Neuronal stem cell (in vitro differentiated cells): ENCODE measurements at regions not wholly inside any gene's neighbourhood (a gene's known extent, or its start where the extent isn't known, plus 50 kb on each side); places are given as distances from the start of the nearest gene placed in this dataset.

ENCODE experiments used
- DNase-seq: peaks from one replicate; pipeline ENCODE4 v3.0.0-alpha.2; 2013; ENCODE audit warnings: low spot score
- H2AFZ ChIP-seq: one replicate; pipeline ENCODE4 v1.6.1; 2013; ENCODE audit warnings: mild to moderate bottlenecking, low read length, inconsistent platforms
- H2AK5ac ChIP-seq: 2 replicates; pipeline ENCODE4 v1.6.1; 2013; ENCODE audit warnings: low read depth, mild to moderate bottlenecking, inconsistent platforms, low read length, moderate library complexity, mixed read lengths
- H2BK120ac ChIP-seq: 2 replicates; pipeline ENCODE4 v1.6.1; 2013; ENCODE audit warnings: low read depth, mild to moderate bottlenecking, inconsistent platforms, low read length, moderate library complexity, mixed read lengths
- H2BK12ac ChIP-seq: one replicate; pipeline ENCODE4 v1.6.1; 2013; ENCODE audit warnings: low read length, inconsistent platforms
- H2BK15ac ChIP-seq: 2 replicates; pipeline ENCODE4 v1.6.1; 2013; ENCODE audit warnings: mild to moderate bottlenecking, low read length, inconsistent platforms, mixed read lengths
- H2BK5ac ChIP-seq: one replicate; pipeline ENCODE4 v1.6.1; 2013; ENCODE audit warnings: inconsistent platforms, mild to moderate bottlenecking, low read length, moderate library complexity
- H3K14ac ChIP-seq: one replicate; pipeline ENCODE4 v1.6.1; 2013; ENCODE audit warnings: low read length, inconsistent platforms
- H3K18ac ChIP-seq: 2 replicates; pipeline ENCODE4 v1.6.1; 2013; ENCODE audit warnings: low read length, inconsistent platforms
- H3K23ac ChIP-seq: 2 replicates; pipeline ENCODE4 v1.6.1; 2013; ENCODE audit warnings: low read depth, mild to moderate bottlenecking, mixed read lengths, low read length, inconsistent platforms; ENCODE audit not compliant: poor library complexity
- H3K27ac ChIP-seq: replicated peaks from 3 replicates; pipeline ENCODE4 v1.5.1; 2013; ENCODE audit warnings: low read length, inconsistent platforms
- H3K27me3 ChIP-seq, 3 experiments: 2 replicates each; pipeline ENCODE4 v1.6.1; 2013; ENCODE audit warnings: low read length in 3 of 3, mild to moderate bottlenecking in 2 of 3, inconsistent platforms in 1 of 3, low read depth in 1 of 3, mixed read lengths in 1 of 3, moderate library complexity in 1 of 3; ENCODE audit not compliant: control insufficient read depth in 3 of 3, insufficient read depth in 3 of 3
- H3K36me3 ChIP-seq, 2 donors: replicated peaks in 1 of 2; 2 replicates each; pipeline ENCODE4 v1.6.1; 2013; ENCODE audit warnings: low read length in 2 of 2; ENCODE audit not compliant: control insufficient read depth in 2 of 2, insufficient read depth in 2 of 2
- H3K4ac ChIP-seq: 2 replicates; pipeline ENCODE4 v1.6.1; 2013; ENCODE audit warnings: inconsistent platforms, mild to moderate bottlenecking, low read length, moderate library complexity
- H3K4me1 ChIP-seq, 2 donors: 1 replicate in 1 of 2; 2 replicates in 1 of 2; pipeline ENCODE4 v1.6.1; 2013; ENCODE audit warnings: low read length in 2 of 2, low read depth in 1 of 2; ENCODE audit not compliant: control insufficient read depth in 2 of 2, insufficient read depth in 1 of 2
- H3K4me2 ChIP-seq: one replicate; pipeline ENCODE4 v1.6.1; 2013; ENCODE audit warnings: mild to moderate bottlenecking, low read length, inconsistent platforms; ENCODE audit not compliant: insufficient read depth, poor library complexity, severe bottlenecking
- H3K4me3 ChIP-seq, 2 donors: 2 replicates each; pipeline ENCODE4 v1.5.1; 2013; ENCODE audit warnings: low read length in 2 of 2, mild to moderate bottlenecking in 2 of 2, inconsistent platforms in 1 of 2, moderate library complexity in 1 of 2
- H3K79me1 ChIP-seq: one replicate; pipeline ENCODE4 v1.6.1; 2013; ENCODE audit warnings: low read depth, mild to moderate bottlenecking, inconsistent platforms, low read length, moderate library complexity
- H3K9ac ChIP-seq: one replicate; pipeline ENCODE4 v1.6.1; 2013; ENCODE audit warnings: mild to moderate bottlenecking, low read depth, low read length, inconsistent platforms; ENCODE audit not compliant: poor library complexity
- H3K9me3 ChIP-seq, 2 donors: replicated peaks in 1 of 2; 2 replicates each; pipeline versions ENCODE3 to v1.6.1; 2013; ENCODE audit warnings: low read length in 2 of 2, mild to moderate bottlenecking in 2 of 2, inconsistent platforms in 1 of 2, low read depth in 1 of 2, mixed read lengths in 1 of 2, moderate library complexity in 1 of 2; ENCODE audit not compliant: control insufficient read depth in 2 of 2, insufficient read depth in 1 of 2
- H4K8ac ChIP-seq: one replicate; pipeline ENCODE4 v1.6.1; 2013; ENCODE audit warnings: low read depth, mild to moderate bottlenecking, inconsistent platforms, low read length, moderate library complexity
- H4K91ac ChIP-seq: one replicate; pipeline ENCODE4 v1.6.1; 2013; ENCODE audit warnings: low read length, low read depth, mild to moderate bottlenecking, inconsistent platforms; ENCODE audit not compliant: poor library complexity
- WGBS, 2 donors: extraction: QIAGEN DNeasy Blood & Tissue Kit; methylation state at CpG; one replicate each; pipeline ENCODE4 v1.1.7; 2013; ENCODE audit warnings: missing lambda C conversion rate in 2 of 2, mixed read lengths in 1 of 2; ENCODE audit not compliant: insufficient read length in 2 of 2, insufficient replicate concordance in 1 of 2; ENCODE audit errors: extremely low coverage in 2 of 2; 5-methylcytosine and 5-hydroxymethylcytosine counted together

DNA sequence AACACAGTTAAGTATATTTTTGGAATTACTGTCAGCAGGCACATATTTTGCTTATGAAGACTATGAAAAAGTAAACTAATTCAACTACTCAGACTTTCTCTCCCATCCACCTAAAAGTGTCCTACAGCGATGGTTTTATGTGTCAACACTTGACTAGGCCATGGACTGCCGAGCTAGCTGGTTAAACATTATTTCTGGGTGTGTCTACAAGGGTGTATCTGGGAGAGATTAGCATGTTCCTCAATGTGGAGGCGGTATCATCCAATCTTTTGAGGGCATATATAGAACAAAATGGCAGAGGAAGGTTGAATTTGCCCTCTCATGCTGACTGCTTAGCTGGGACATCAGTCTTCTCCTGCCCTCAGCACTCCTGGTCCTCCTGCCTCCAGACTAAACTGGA lies 82.7 kb upstream of the CDYL2 start:
- H3K36me3 ChIP-seq, result no peaks in the 10 kb centered on the region
- no peaks in the 10 kb centered on the region for H3K27me3 ChIP-seq
- H2BK12ac ChIP-seq, result no peak overlapping the region
- H4K8ac ChIP-seq, result no peak overlapping the region
- no peak overlapping the region for H2AFZ ChIP-seq
- no peaks in the 10 kb centered on the region for H3K79me1 ChIP-seq
- H4K91ac ChIP-seq, result no peak overlapping the region
- H2BK120ac ChIP-seq, result no peak overlapping the region
- no peak overlapping the region for H3K14ac ChIP-seq
- H2AK5ac ChIP-seq, result no peak overlapping the region
- no peak overlapping the region for H2BK15ac ChIP-seq
- no peak overlapping the region for H3K4me2 ChIP-seq
- H3K23ac ChIP-seq, result no peak overlapping the region
- H2BK5ac ChIP-seq, result no peak overlapping the region
- no peak overlapping the region for H3K9ac ChIP-seq
- H3K9me3 ChIP-seq, result no peaks in the 10 kb centered on the region
- no peak for DNase-seq
- WGBS, 2 donors, result no CpG with 5 or more reads among the region's 3 CpGs
- no peak overlapping the region for H3K27ac ChIP-seq
- no peaks in the 10 kb centered on the region for H3K4me1 ChIP-seq
- H3K4ac ChIP-seq, result no peak overlapping the region
- H3K18ac ChIP-seq, result no peak overlapping the region
- H3K4me3 ChIP-seq, result no peak overlapping the region

DNA sequence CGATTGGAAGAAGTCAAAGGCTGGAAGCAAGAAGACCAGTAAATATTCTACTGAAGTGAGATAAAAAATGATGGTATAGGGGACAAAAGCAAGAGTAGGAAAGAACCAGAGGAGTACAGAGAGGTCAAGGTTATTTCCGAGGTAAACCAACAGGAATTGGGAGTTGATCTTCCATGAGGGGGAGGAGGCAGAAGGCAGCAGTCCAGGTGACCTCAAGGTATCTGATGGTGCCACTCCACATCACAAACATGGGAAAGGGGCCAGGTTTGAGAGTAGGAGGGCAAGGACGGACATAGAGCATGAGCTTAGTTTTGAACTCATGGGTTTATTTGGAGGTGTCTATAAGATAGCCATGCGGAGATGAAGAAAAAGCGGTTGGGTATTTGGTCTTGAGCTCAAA lies 79.4 kb upstream of the CDYL2 start:
- H3K4ac ChIP-seq, result no peak overlapping the region
- H3K9ac ChIP-seq, result no peak overlapping the region
- no peak overlapping the region for H2AFZ ChIP-seq
- H3K23ac ChIP-seq, result no peak overlapping the region
- H2BK12ac ChIP-seq, result no peak overlapping the region
- DNase-seq, result no peak
- no peak overlapping the region for H4K91ac ChIP-seq
- no peak overlapping the region for H3K4me3 ChIP-seq
- no peak overlapping the region for H3K18ac ChIP-seq
- H3K36me3 ChIP-seq, result no peaks in the 10 kb centered on the region
- H2BK15ac ChIP-seq, result no peak overlapping the region
- H2BK5ac ChIP-seq, result no peak overlapping the region
- H3K4me1 ChIP-seq, result no peaks in the 10 kb centered on the region
- no peak overlapping the region for H2BK120ac ChIP-seq
- H4K8ac ChIP-seq, result no peak overlapping the region
- H3K9me3 ChIP-seq, result no peaks in the 10 kb centered on the region
- WGBS, 2 donors, result no CpG with 5 or more reads among the region's 5 CpGs
- H3K27me3 ChIP-seq, result no peaks in the 10 kb centered on the region
- no peaks in the 10 kb centered on the region for H3K79me1 ChIP-seq
- no peak overlapping the region for H3K14ac ChIP-seq
- no peak overlapping the region for H3K4me2 ChIP-seq
- no peak overlapping the region for H3K27ac ChIP-seq
- no peak overlapping the region for H2AK5ac ChIP-seq

DNA sequence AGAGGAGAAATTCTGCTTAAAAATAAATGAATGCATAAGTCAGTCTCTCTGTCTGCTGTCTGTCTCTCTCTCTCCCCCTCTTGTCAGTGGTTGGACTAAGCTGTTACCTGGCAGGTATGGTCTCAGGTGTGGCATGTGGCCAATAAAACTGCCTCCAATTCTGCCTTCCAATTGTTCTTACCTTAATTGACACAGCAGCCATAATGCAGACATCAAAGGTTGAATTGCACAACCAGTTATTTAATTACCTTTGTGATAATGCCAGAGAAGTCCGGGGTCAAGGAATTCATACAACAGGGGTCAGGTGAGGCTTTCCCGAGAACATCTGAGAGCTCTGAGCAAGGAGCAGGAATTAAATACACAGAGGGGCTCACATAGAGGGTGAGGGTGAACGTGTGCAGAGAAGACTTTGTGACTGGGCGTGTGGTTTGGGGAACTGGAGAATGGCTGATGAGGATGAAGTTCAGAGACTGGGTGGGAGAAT lies 78.8 kb upstream of the CDYL2 start:
- no CpG with 5 or more reads among the region's 4 CpGs for WGBS, 2 donors
- Histone ChIP-seq H3K18ac (no peak overlapping the region), H3K79me1 (no peaks in the 10 kb centered on the region), H3K9me3 (no peaks in the 10 kb centered on the region), H2AK5ac (no peak overlapping the region), H2AFZ (no peak overlapping the region), H3K27ac (no peak overlapping the region), H2BK120ac (no peak overlapping the region), H2BK5ac (no peak overlapping the region), H4K8ac (no peak overlapping the region), H3K27me3 (no peaks in the 10 kb centered on the region), H3K9ac (no peak overlapping the region), H3K4me2 (no peak overlapping the region), H4K91ac (no peak overlapping the region), H2BK15ac (no peak overlapping the region), H3K23ac (no peak overlapping the region), H2BK12ac (no peak overlapping the region), H3K14ac (no peak overlapping the region), H3K4me1 (no peaks in the 10 kb centered on the region), H3K4ac (no peak overlapping the region), H3K36me3 (no peaks in the 10 kb centered on the region), H3K4me3 (no peak overlapping the region)
- no peak for DNase-seq

DNA sequence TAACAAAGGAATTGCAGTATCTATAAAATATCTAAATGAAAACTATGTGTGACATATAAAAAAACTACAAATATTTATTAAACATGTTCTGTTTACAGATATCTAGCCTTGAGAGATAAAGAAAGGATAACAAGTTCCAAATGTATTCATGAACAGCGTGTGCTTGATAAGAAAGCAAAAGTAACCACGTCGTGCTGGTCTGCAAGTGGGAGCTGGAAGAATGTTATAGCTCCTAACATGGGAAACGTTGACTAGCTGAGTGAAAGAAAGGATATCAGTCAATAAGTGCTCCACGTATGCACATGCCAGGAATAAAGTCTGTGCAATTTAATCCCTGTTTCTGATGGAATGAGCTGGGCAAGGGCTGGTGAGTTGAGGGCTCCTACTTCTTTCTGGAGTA lies 71.2 kb upstream of the CDYL2 start:
- H2AFZ ChIP-seq, result peak overlapping the region; percentile 36
- no peaks in the 10 kb centered on the region for H3K79me1 ChIP-seq
- H3K4me3 ChIP-seq, result no peak overlapping the region
- H2BK120ac ChIP-seq, result no peak overlapping the region
- H3K18ac ChIP-seq, result no peak overlapping the region
- no peak overlapping the region for H2AK5ac ChIP-seq
- no peak overlapping the region for H3K4ac ChIP-seq
- no peaks in the 10 kb centered on the region for H3K9me3 ChIP-seq
- no peak for DNase-seq
- H3K36me3 ChIP-seq, result no peaks in the 10 kb centered on the region
- no peak overlapping the region for H3K9ac ChIP-seq
- H2BK15ac ChIP-seq, result no peak overlapping the region
- H4K8ac ChIP-seq, result no peak overlapping the region
- no peaks in the 10 kb centered on the region for H3K27me3 ChIP-seq
- H3K23ac ChIP-seq, result no peak overlapping the region
- H3K4me1 ChIP-seq, result no peaks in the 10 kb centered on the region
- no peak overlapping the region for H3K4me2 ChIP-seq
- no peak overlapping the region for H4K91ac ChIP-seq
- no peak overlapping the region for H2BK5ac ChIP-seq
- H3K27ac ChIP-seq, result no peak overlapping the region
- no peak overlapping the region for H2BK12ac ChIP-seq
- no peak overlapping the region for H3K14ac ChIP-seq
- no CpG with 5 or more reads among the region's 5 CpGs for WGBS, 2 donors
